NCI-H774 (cell line): ENCODE measurements at regions not wholly inside any gene's neighbourhood (a gene's known extent, or its start where the extent isn't known, plus 50 kb on each side); places are given as distances from the start of the nearest gene placed in this dataset.
A peak's percentile ranks its signal among the peaks of the same experiment; 100 is the strongest.
"Not testable (repeated sequence)": the region's sequence is repeated elsewhere in the genome, so short reads cannot be mapped to it uniquely, and the experiment has no call there.

Experiments used
- DNase-seq: peaks from one replicate; lab custom pipeline; 2025; lab: John Stamatoyannopoulos, UW

GRCh38 chr3:137612291-137612690 is 151.8 kb upstream of the SOX14 start:
- no peak for DNase-seq

- no peak for DNase-seq
These were observed 148.3 kb upstream of the SOX14 start for GRCh38 chr3:137615659-137616418.

- no peak for DNase-seq
These were observed 122.0 kb upstream of the SOX14 start for GRCh38 chr3:137641879-137642704.

GRCh38 chr3:137642831-137643230 is 121.3 kb upstream of the SOX14 start:
- no peak for DNase-seq

GRCh38 chr3:137647179-137647578 is 116.9 kb upstream of the SOX14 start:
- no peak for DNase-seq

GRCh38 chr3:137669519-137670060 is 94.5 kb upstream of the SOX14 start:
- DNase-seq, result no peak

GRCh38 chr3:137687181-137687879 is 76.8 kb upstream of the SOX14 start:
- no peak for DNase-seq

- DNase-seq, result no peak
These were observed 71.2 kb upstream of the SOX14 start for GRCh38 chr3:137692803-137693431.

- no peak for DNase-seq
These were observed 70.3 kb upstream of the SOX14 start for GRCh38 chr3:137693791-137694190.

GRCh38 chr3:137694836-137695235 is 69.3 kb upstream of the SOX14 start:
- no peak for DNase-seq

GRCh38 chr3:137695351-137695750 is 68.8 kb upstream of the SOX14 start:
- DNase-seq, result no peak

GRCh38 chr3:137709011-137709601 is 55.0 kb upstream of the SOX14 start:
- peak; percentile 8 for DNase-seq

GRCh38 chr3:137713965-137714364 is 50.1 kb upstream of the SOX14 start:
- not testable (repeated sequence) for DNase-seq
